ENCODE measurements at regions not wholly inside any gene's neighbourhood (a gene's known extent, or its start where the extent isn't known, plus 50 kb on each side); places are given as distances from the start of the nearest gene placed in this dataset.

DNA sequence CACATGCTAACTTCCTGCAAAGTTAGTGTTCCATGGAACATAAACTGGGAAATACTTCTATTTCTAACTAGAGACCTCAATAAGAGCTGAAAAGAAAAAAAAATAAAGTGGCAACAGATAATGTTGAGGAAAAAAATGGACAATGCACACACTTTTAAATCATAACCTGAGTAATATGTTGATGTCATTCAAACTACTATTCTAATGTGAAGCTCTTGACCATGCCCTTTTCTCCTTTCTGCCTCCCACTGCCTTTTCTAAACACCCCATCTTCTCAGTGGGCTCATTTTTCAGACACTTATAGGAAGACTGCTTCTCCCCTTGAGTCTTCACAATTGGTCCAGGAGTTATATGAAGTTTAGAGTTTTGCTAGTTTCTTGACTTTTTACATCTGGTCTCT lies 280.9 kb upstream of the NT5C1B start:
- TF ChIP-seq, protein P1, sequence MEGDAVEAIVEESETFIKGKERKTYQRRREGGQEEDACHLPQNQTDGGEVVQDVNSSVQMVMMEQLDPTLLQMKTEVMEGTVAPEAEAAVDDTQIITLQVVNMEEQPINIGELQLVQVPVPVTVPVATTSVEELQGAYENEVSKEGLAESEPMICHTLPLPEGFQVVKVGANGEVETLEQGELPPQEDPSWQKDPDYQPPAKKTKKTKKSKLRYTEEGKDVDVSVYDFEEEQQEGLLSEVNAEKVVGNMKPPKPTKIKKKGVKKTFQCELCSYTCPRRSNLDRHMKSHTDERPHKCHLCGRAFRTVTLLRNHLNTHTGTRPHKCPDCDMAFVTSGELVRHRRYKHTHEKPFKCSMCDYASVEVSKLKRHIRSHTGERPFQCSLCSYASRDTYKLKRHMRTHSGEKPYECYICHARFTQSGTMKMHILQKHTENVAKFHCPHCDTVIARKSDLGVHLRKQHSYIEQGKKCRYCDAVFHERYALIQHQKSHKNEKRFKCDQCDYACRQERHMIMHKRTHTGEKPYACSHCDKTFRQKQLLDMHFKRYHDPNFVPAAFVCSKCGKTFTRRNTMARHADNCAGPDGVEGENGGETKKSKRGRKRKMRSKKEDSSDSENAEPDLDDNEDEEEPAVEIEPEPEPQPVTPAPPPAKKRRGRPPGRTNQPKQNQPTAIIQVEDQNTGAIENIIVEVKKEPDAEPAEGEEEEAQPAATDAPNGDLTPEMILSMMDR (IDR thresholded peaks at IDR 0.05): no peak
- TF ChIP-seq POLR2AphosphoS5 (IDR thresholded peaks at IDR 0.05; ENCODE audit: insufficient read depth in 1 of 2, low read depth in 1 of 2): no peak

All from vagina (tissue), 2 donors.